Smooth muscle cell (in vitro differentiated cells): ENCODE measurements at regions not wholly inside any gene's neighbourhood (a gene's known extent, or its start where the extent isn't known, plus 50 kb on each side); places are given as distances from the start of the nearest gene placed in this dataset.

Experiments used
- DNase-seq: peaks from one replicate; lab custom pipeline; 2025; ENCODE audit not compliant: unreplicated experiment; lab: John Stamatoyannopoulos, UW
- H2AFZ ChIP-seq: fragments of 200-600 bp; sonication (generic); 2 replicates; pipeline ENCODE4 v1.6.0; 2016; ENCODE audit warnings: antibody characterized with exemption, low read depth, mild to moderate bottlenecking
- H3F3A ChIP-seq: fragments of 200-600 bp; sonication (generic); 2 replicates; pipeline ENCODE4 v1.6.0; 2017; ENCODE audit warnings: antibody characterized with exemption, low read depth
- H3K27ac ChIP-seq: fragments of 200-600 bp; sonication (generic); 2 replicates; pipeline ENCODE4 v1.5.1; 2016; ENCODE audit warnings: low read depth, mild to moderate bottlenecking
- H3K27me3 ChIP-seq: fragments of 200-600 bp; sonication (generic); 2 replicates; pipeline ENCODE4 v1.6.1; 2016; ENCODE audit warnings: low read depth, mild to moderate bottlenecking
- H3K36me3 ChIP-seq: fragments of 200-600 bp; sonication (generic); 2 replicates; pipeline ENCODE4 v1.5.1; 2016; ENCODE audit warnings: low read depth
- H3K4me1 ChIP-seq: fragments of 200-600 bp; sonication (generic); 2 replicates; pipeline ENCODE4 v1.5.1; 2016; ENCODE audit warnings: low read depth
- H3K4me2 ChIP-seq: fragments of 200-600 bp; sonication (generic); 2 replicates; pipeline ENCODE4 v1.6.0; 2016; ENCODE audit warnings: mild to moderate bottlenecking
- H3K4me3 ChIP-seq: fragments of 200-600 bp; sonication (generic); 2 replicates; pipeline ENCODE4 v1.5.1; 2016; ENCODE audit warnings: mild to moderate bottlenecking
- H3K79me2 ChIP-seq: fragments of 200-600 bp; sonication (generic); 2 replicates; pipeline ENCODE4 v1.6.0; 2016; ENCODE audit warnings: low read depth, mild to moderate bottlenecking
- H3K9ac ChIP-seq: fragments of 200-600 bp; sonication (generic); 2 replicates; pipeline ENCODE4 v1.6.0; 2016; ENCODE audit warnings: low read depth
- H3K9me3 ChIP-seq: fragments of 200-600 bp; sonication (generic); replicated peaks from 2 replicates; pipeline ENCODE4 v1.5.1; 2016; ENCODE audit warnings: low read depth
- H4K20me1 ChIP-seq: fragments of 200-600 bp; sonication (generic); 2 replicates; pipeline ENCODE4 v1.6.0; 2016; ENCODE audit warnings: low read depth
- WGBS: methylation state at CpG from one replicate; pipeline ENCODE4 v1.1.7; 2016; ENCODE audit warnings: low lambda C conversion rate; 5-methylcytosine and 5-hydroxymethylcytosine counted together
- TF ChIP-seq, protein P1 (sequence below): fragments of 200-600 bp; sonication (generic); IDR thresholded peaks from 2 replicates; pipeline ENCODE4 v1.5.1; 2017; ENCODE audit warnings: borderline replicate concordance, mild to moderate bottlenecking, antibody characterized with exemption; ENCODE audit not compliant: insufficient read depth, poor library complexity, severe bottlenecking

GRCh38 chr2:217332417-217332791 is 472.5 kb upstream of the TNP1 start:
- no peaks in the 10 kb centered on the region for H3K79me2 ChIP-seq
- H3K4me1 ChIP-seq, result no peaks in the 10 kb centered on the region
- no peak overlapping the region for H3K4me2 ChIP-seq
- DNase-seq, result no peak
- WGBS, result 93% methylated on average over 2 of the region's 2 CpGs
- H3K9ac ChIP-seq, result no peak overlapping the region
- H3K9me3 ChIP-seq, result no peaks in the 10 kb centered on the region
- H3K36me3 ChIP-seq, result no peaks in the 10 kb centered on the region
- no peak overlapping the region for H2AFZ ChIP-seq
- H3K27ac ChIP-seq, result peak overlapping the region; percentile 63
- H4K20me1 ChIP-seq, result no peaks in the 10 kb centered on the region
- no peaks in the 10 kb centered on the region for H3K27me3 ChIP-seq
- TF ChIP-seq, protein P1, sequence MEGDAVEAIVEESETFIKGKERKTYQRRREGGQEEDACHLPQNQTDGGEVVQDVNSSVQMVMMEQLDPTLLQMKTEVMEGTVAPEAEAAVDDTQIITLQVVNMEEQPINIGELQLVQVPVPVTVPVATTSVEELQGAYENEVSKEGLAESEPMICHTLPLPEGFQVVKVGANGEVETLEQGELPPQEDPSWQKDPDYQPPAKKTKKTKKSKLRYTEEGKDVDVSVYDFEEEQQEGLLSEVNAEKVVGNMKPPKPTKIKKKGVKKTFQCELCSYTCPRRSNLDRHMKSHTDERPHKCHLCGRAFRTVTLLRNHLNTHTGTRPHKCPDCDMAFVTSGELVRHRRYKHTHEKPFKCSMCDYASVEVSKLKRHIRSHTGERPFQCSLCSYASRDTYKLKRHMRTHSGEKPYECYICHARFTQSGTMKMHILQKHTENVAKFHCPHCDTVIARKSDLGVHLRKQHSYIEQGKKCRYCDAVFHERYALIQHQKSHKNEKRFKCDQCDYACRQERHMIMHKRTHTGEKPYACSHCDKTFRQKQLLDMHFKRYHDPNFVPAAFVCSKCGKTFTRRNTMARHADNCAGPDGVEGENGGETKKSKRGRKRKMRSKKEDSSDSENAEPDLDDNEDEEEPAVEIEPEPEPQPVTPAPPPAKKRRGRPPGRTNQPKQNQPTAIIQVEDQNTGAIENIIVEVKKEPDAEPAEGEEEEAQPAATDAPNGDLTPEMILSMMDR, result no peak
- no peaks in the 10 kb centered on the region for H3F3A ChIP-seq
- no peak overlapping the region for H3K4me3 ChIP-seq

- Histone ChIP-seq H3K9me3 (no peaks in the 10 kb centered on the region), H3K4me2 (peak overlapping the region; percentile 50), H3K27ac (peak overlapping the region; percentile 63), H3K36me3 (no peaks in the 10 kb centered on the region), H2AFZ (no peak overlapping the region), H3K4me3 (no peak overlapping the region), H3F3A (no peaks in the 10 kb centered on the region), H3K9ac (peak overlapping the region; percentile 16), H3K27me3 (no peaks in the 10 kb centered on the region), H3K4me1 (no peaks in the 10 kb centered on the region), H4K20me1 (no peaks in the 10 kb centered on the region), H3K79me2 (no peaks in the 10 kb centered on the region)
- TF ChIP-seq, protein P1, result no peak
- no peak for DNase-seq
- WGBS, result 33% methylated on average over 3 of the region's 3 CpGs
Measured at GRCh38 chr2:217331523-217332416, 471.9 kb upstream of the TNP1 start.

- TF ChIP-seq, protein P1, result no peak
- H3K4me3 ChIP-seq, result no peak overlapping the region
- no peak for DNase-seq
- H3K27me3 ChIP-seq, result no peaks in the 10 kb centered on the region
- H3K79me2 ChIP-seq, result no peaks in the 10 kb centered on the region
- H3F3A ChIP-seq, result no peaks in the 10 kb centered on the region
- no peak overlapping the region for H3K27ac ChIP-seq
- H3K9me3 ChIP-seq, result no peaks in the 10 kb centered on the region
- H3K9ac ChIP-seq, result no peak overlapping the region
- H3K4me1 ChIP-seq, result no peaks in the 10 kb centered on the region
- no peaks in the 10 kb centered on the region for H3K36me3 ChIP-seq
- no peaks in the 10 kb centered on the region for H4K20me1 ChIP-seq
- H2AFZ ChIP-seq, result no peak overlapping the region
- 90% methylated on average over 9 of the region's 9 CpGs for WGBS
- no peak overlapping the region for H3K4me2 ChIP-seq
Measured at GRCh38 chr2:217330647-217331046, 470.8 kb upstream of the TNP1 start.

- H2AFZ ChIP-seq, result no peak overlapping the region
- H3F3A ChIP-seq, result no peaks in the 10 kb centered on the region
- DNase-seq, result no peak
- H3K27me3 ChIP-seq, result no peaks in the 10 kb centered on the region
- H3K9ac ChIP-seq, result no peak overlapping the region
- H3K36me3 ChIP-seq, result no peaks in the 10 kb centered on the region
- H3K27ac ChIP-seq, result no peak overlapping the region
- H3K9me3 ChIP-seq, result no peaks in the 10 kb centered on the region
- H3K4me1 ChIP-seq, result no peaks in the 10 kb centered on the region
- H4K20me1 ChIP-seq, result no peaks in the 10 kb centered on the region
- 69% methylated on average over 4 of the region's 4 CpGs for WGBS
- TF ChIP-seq, protein P1, result no peak
- no peak overlapping the region for H3K4me2 ChIP-seq
- H3K4me3 ChIP-seq, result no peak overlapping the region
- H3K79me2 ChIP-seq, result no peaks in the 10 kb centered on the region
Measured at GRCh38 chr2:217329023-217329431, 469.2 kb upstream of the TNP1 start.
